SK-N-SH (cell line): ENCODE measurements at regions not wholly inside any gene's neighbourhood (a gene's known extent, or its start where the extent isn't known, plus 50 kb on each side); places are given as distances from the start of the nearest gene placed in this dataset.

ENCODE experiments used
- CTCF ChIA-PET: fragments of 300-600, 350-600 bp; formaldehyde crosslinking; extraction: SDS; loops from one replicate; lab custom pipeline; 2021; lab: Yijun Ruan, JAX
- POLR2A ChIA-PET: fragments of 350-600 bp; sonication (Branson Sonifier 250); formaldehyde crosslinking; extraction: SDS; loops from one replicate; lab custom pipeline; 2020; ENCODE audit warnings: antibody characterized with exemption, inconsistent platforms; lab: Yijun Ruan, JAX
- DNase-seq: peaks from one replicate; pipeline ENCODE4 v3.0.0; 2012
- H2AFZ ChIP-seq: fragments of 200-600 bp; sonication (generic); 2 replicates; pipeline ENCODE4 v1.8.1; 2016; ENCODE audit warnings: antibody characterized with exemption, mild to moderate bottlenecking, low read depth
- H3F3A ChIP-seq: fragments of 200-600 bp; sonication (generic); replicated peaks from 2 replicates; pipeline ENCODE3; 2016; ENCODE audit warnings: antibody characterized with exemption, mild to moderate bottlenecking; ENCODE audit not compliant: insufficient read depth
- H3K27ac ChIP-seq, 2 experiments: fragments of 200-500 bp in 1 of 2; fragments of 200-600 bp in 1 of 2; sonication (Bioruptor generic) in 1 of 2; sonication (generic), shearing (Covaris generic) in 1 of 2; 2 replicates each; pipeline versions ENCODE4 v1.5.1 to v1.6.1; 2014 to 2016; ENCODE audit warnings: low read depth in 2 of 2, inconsistent platforms in 1 of 2, low read length in 1 of 2, mild to moderate bottlenecking in 1 of 2, mixed read lengths in 1 of 2
- H3K27me3 ChIP-seq: fragments of 200-600 bp; sonication (generic), shearing (Covaris generic); 2 replicates; pipeline ENCODE4 v1.6.1; 2016; ENCODE audit warnings: mixed run types; ENCODE audit not compliant: insufficient read depth
- H3K36me3 ChIP-seq, 2 experiments: fragments of 200-500 bp in 1 of 2; fragments of 200-600 bp in 1 of 2; sonication (Bioruptor generic) in 1 of 2; sonication (generic) in 1 of 2; replicated peaks in 1 of 2; 2 replicates each; pipeline versions ENCODE3 to v1.5.1; 2014 to 2016; ENCODE audit warnings: low read length in 1 of 2, mild to moderate bottlenecking in 1 of 2; ENCODE audit not compliant: insufficient read depth in 2 of 2, control insufficient read depth in 1 of 2
- H3K4me1 ChIP-seq, 2 experiments: fragments of 200-500 bp in 1 of 2; fragments of 200-600 bp in 1 of 2; sonication (Bioruptor generic) in 1 of 2; sonication (generic), shearing (Covaris generic) in 1 of 2; 2 replicates each; pipeline versions ENCODE4 v1.5.1 to v1.6.1; 2014 to 2016; ENCODE audit warnings: low read depth in 1 of 2, low read length in 1 of 2, mixed run types in 1 of 2; ENCODE audit not compliant: insufficient read depth in 2 of 2, control insufficient read depth in 1 of 2
- H3K4me2 ChIP-seq: fragments of 200-600 bp; sonication (generic), shearing (Covaris generic); 2 replicates; pipeline ENCODE4 v1.6.1; 2017; ENCODE audit warnings: mixed run types
- H3K4me3 ChIP-seq, 2 experiments: fragments of 200-500 bp in 1 of 2; fragments of 200-600 bp in 1 of 2; sonication (Bioruptor generic) in 1 of 2; sonication (generic), shearing (Covaris generic) in 1 of 2; 2 replicates each; pipeline versions ENCODE4 v1.5.1 to v1.8.1; 2014 to 2016; ENCODE audit warnings: low read depth in 2 of 2, inconsistent platforms in 1 of 2, low read length in 1 of 2, mild to moderate bottlenecking in 1 of 2, mixed read lengths in 1 of 2, moderate library complexity in 1 of 2
- H3K79me2 ChIP-seq: fragments of 200-600 bp; sonication (generic); 2 replicates; pipeline ENCODE4 v1.8.1; 2017; ENCODE audit warnings: mild to moderate bottlenecking; ENCODE audit not compliant: insufficient read depth
- H3K9ac ChIP-seq: fragments of 200-600 bp; sonication (generic); 2 replicates; pipeline ENCODE4 v1.6.1; 2017; ENCODE audit warnings: mixed run types
- H3K9me2 ChIP-seq: fragments of 200-600 bp; sonication (generic); 2 replicates; pipeline ENCODE4 v1.6.1; 2017; ENCODE audit warnings: mixed run types
- H3K9me3 ChIP-seq: fragments of 200-600 bp; sonication (generic); 2 replicates; pipeline ENCODE4 v1.6.1; 2017; ENCODE audit warnings: mixed run types, mild to moderate bottlenecking, moderate library complexity
- H4K20me1 ChIP-seq: fragments of 200-600 bp; sonication (generic); 2 replicates; pipeline ENCODE4 v1.6.1; 2017; ENCODE audit warnings: mild to moderate bottlenecking, mixed run types; ENCODE audit not compliant: insufficient read depth
- EZH2phosphoT487 ChIP-seq: fragments of 200-600 bp; sonication (generic); IDR thresholded peaks from 2 replicates; pipeline ENCODE4 v1.6.1; 2017; ENCODE audit warnings: low read depth, mixed run types, mild to moderate bottlenecking, antibody characterized with exemption, moderate library complexity, borderline replicate concordance
- JUND ChIP-seq: IDR thresholded peaks from 2 replicates; pipeline ENCODE4 v1.4.0; 2012
- MEF2A ChIP-seq: IDR thresholded peaks from 2 replicates; pipeline ENCODE4 v1.4.0; 2012; ENCODE audit warnings: low read depth, borderline replicate concordance
- NRF1 ChIP-seq: IDR thresholded peaks from 2 replicates; pipeline ENCODE4 v1.6.1; 2012; ENCODE audit warnings: low read depth, mild to moderate bottlenecking, low read length
- RAD21 ChIP-seq: IDR thresholded peaks from 2 replicates; pipeline ENCODE4 v1.6.1; 2012; ENCODE audit warnings: mild to moderate bottlenecking, low read length
- RFX5 ChIP-seq: IDR thresholded peaks from 2 replicates; pipeline ENCODE4 v1.6.1; 2012; ENCODE audit warnings: mild to moderate bottlenecking, improper control_type of control experiment, low read length
- TEAD4 ChIP-seq: IDR thresholded peaks from 2 replicates; pipeline ENCODE4 v1.4.0; 2012; ENCODE audit warnings: mild to moderate bottlenecking, borderline replicate concordance; ENCODE audit not compliant: insufficient read depth
- WGBS: methylation state at CpG from one replicate; pipeline ENCODE4 v1.1.6; 2017; ENCODE audit warnings: low lambda C conversion rate; 5-methylcytosine and 5-hydroxymethylcytosine counted together
- TF ChIP-seq, protein P1 (sequence below): fragments of 150-350 bp; IDR thresholded peaks from 2 replicates; pipeline ENCODE4 v1.6.1; 2016; ENCODE audit warnings: mild to moderate bottlenecking, low read depth, low read length
- TF ChIP-seq, protein P2 (sequence below): fragments of 150-350 bp; IDR thresholded peaks from 2 replicates; pipeline ENCODE4 v1.6.1; 2017; ENCODE audit warnings: antibody characterized with exemption, low read length, low read depth, borderline replicate concordance
- TF ChIP-seq, protein P3 (sequence below): IDR thresholded peaks from 2 replicates; pipeline ENCODE4 v1.4.0; 2012; ENCODE audit warnings: low read depth, borderline replicate concordance
- TF ChIP-seq, protein P4 (sequence below): fragments of 200-600 bp; sonication (generic); IDR thresholded peaks from 2 replicates; pipeline ENCODE4 v1.6.1; 2017; ENCODE audit warnings: antibody characterized with exemption, mild to moderate bottlenecking, moderate library complexity
- TF ChIP-seq, protein P5 (sequence below): IDR thresholded peaks from 2 replicates; pipeline ENCODE4 v1.6.1; 2012; ENCODE audit warnings: mild to moderate bottlenecking, low read depth, low read length, moderate library complexity

DNA sequence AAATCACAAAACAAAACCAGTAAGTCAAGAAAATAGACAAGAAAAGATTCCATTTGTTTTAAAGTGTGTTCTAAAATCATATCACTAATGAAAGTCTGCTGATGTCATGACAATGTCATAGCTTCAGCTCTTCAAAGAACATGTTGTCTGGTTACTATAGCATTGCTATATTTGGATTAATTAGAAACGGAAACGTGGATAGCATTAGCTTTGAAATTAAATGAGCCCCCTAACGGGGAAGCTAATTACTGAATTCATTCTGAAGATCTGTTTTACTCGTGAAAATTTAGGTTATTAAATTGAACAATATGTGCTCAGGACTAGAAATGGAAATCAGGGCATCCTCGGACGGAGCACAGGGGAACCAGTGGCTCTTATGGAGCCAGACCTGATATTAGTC is 316.7 kb upstream of the AGTR1 start:
- ChIA-PET POLR2A (no interaction called here), CTCF (interaction anchor here (0.5 to 4.5 kb wide), 15 partner anchors 9 to 570 kb away, joined by 3 to 99 read pairs (median 6); no protein-coding TSS in a partner anchor)
- 66% methylated on average over 6 of the region's 6 CpGs for WGBS
- Histone ChIP-seq H3K4me2 (no peak overlapping the region), H4K20me1 (no peaks in the 10 kb centered on the region), H3K27me3 (no peaks in the 10 kb centered on the region), H3K9ac (no peak overlapping the region), H3K36me3 (no peaks in the 10 kb centered on the region), H3K4me3 (no peak overlapping the region), H3K9me3 (no peaks in the 10 kb centered on the region), H3K79me2 (no peaks in the 10 kb centered on the region), H3K9me2 (no peaks in the 10 kb centered on the region), H3K27ac (no peak overlapping the region), H3F3A (no peaks in the 10 kb centered on the region), H3K4me1 (no peaks in the 10 kb centered on the region; a peak in 1 of 4 replicates), H2AFZ (no peak overlapping the region)
- no peak for DNase-seq
- TF ChIP-seq NRF1 (no peak), RFX5 (no peak), MEF2A (no peak), EZH2phosphoT487 (no peak), JUND (no peak), RAD21 (no peak), TEAD4 (no peak)
- TF ChIP-seq, protein P1, sequence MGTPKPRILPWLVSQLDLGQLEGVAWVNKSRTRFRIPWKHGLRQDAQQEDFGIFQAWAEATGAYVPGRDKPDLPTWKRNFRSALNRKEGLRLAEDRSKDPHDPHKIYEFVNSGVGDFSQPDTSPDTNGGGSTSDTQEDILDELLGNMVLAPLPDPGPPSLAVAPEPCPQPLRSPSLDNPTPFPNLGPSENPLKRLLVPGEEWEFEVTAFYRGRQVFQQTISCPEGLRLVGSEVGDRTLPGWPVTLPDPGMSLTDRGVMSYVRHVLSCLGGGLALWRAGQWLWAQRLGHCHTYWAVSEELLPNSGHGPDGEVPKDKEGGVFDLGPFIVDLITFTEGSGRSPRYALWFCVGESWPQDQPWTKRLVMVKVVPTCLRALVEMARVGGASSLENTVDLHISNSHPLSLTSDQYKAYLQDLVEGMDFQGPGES = no peak
- TF ChIP-seq, protein P2, sequence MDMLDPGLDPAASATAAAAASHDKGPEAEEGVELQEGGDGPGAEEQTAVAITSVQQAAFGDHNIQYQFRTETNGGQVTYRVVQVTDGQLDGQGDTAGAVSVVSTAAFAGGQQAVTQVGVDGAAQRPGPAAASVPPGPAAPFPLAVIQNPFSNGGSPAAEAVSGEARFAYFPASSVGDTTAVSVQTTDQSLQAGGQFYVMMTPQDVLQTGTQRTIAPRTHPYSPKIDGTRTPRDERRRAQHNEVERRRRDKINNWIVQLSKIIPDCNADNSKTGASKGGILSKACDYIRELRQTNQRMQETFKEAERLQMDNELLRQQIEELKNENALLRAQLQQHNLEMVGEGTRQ = no peak
- TF ChIP-seq, protein P3, sequence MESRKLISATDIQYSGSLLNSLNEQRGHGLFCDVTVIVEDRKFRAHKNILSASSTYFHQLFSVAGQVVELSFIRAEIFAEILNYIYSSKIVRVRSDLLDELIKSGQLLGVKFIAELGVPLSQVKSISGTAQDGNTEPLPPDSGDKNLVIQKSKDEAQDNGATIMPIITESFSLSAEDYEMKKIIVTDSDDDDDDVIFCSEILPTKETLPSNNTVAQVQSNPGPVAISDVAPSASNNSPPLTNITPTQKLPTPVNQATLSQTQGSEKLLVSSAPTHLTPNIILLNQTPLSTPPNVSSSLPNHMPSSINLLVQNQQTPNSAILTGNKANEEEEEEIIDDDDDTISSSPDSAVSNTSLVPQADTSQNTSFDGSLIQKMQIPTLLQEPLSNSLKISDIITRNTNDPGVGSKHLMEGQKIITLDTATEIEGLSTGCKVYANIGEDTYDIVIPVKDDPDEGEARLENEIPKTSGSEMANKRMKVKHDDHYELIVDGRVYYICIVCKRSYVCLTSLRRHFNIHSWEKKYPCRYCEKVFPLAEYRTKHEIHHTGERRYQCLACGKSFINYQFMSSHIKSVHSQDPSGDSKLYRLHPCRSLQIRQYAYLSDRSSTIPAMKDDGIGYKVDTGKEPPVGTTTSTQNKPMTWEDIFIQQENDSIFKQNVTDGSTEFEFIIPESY = no peak
- TF ChIP-seq, protein P4, sequence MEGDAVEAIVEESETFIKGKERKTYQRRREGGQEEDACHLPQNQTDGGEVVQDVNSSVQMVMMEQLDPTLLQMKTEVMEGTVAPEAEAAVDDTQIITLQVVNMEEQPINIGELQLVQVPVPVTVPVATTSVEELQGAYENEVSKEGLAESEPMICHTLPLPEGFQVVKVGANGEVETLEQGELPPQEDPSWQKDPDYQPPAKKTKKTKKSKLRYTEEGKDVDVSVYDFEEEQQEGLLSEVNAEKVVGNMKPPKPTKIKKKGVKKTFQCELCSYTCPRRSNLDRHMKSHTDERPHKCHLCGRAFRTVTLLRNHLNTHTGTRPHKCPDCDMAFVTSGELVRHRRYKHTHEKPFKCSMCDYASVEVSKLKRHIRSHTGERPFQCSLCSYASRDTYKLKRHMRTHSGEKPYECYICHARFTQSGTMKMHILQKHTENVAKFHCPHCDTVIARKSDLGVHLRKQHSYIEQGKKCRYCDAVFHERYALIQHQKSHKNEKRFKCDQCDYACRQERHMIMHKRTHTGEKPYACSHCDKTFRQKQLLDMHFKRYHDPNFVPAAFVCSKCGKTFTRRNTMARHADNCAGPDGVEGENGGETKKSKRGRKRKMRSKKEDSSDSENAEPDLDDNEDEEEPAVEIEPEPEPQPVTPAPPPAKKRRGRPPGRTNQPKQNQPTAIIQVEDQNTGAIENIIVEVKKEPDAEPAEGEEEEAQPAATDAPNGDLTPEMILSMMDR = no peak
- TF ChIP-seq, protein P5, sequence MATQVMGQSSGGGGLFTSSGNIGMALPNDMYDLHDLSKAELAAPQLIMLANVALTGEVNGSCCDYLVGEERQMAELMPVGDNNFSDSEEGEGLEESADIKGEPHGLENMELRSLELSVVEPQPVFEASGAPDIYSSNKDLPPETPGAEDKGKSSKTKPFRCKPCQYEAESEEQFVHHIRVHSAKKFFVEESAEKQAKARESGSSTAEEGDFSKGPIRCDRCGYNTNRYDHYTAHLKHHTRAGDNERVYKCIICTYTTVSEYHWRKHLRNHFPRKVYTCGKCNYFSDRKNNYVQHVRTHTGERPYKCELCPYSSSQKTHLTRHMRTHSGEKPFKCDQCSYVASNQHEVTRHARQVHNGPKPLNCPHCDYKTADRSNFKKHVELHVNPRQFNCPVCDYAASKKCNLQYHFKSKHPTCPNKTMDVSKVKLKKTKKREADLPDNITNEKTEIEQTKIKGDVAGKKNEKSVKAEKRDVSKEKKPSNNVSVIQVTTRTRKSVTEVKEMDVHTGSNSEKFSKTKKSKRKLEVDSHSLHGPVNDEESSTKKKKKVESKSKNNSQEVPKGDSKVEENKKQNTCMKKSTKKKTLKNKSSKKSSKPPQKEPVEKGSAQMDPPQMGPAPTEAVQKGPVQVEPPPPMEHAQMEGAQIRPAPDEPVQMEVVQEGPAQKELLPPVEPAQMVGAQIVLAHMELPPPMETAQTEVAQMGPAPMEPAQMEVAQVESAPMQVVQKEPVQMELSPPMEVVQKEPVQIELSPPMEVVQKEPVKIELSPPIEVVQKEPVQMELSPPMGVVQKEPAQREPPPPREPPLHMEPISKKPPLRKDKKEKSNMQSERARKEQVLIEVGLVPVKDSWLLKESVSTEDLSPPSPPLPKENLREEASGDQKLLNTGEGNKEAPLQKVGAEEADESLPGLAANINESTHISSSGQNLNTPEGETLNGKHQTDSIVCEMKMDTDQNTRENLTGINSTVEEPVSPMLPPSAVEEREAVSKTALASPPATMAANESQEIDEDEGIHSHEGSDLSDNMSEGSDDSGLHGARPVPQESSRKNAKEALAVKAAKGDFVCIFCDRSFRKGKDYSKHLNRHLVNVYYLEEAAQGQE = no peak
